Right cardiac atrium (tissue), 5 donors: ENCODE measurements at regions not wholly inside any gene's neighbourhood (a gene's known extent, or its start where the extent isn't known, plus 50 kb on each side); places are given as distances from the start of the nearest gene placed in this dataset.
"Not testable (repeated sequence)": the region's sequence is repeated elsewhere in the genome, so short reads cannot be mapped to it uniquely, and the experiment has no call there.

ENCODE experiments used
- ATAC-seq, 2 donors: fragments of 200-7000 bp; cut with Tn5 transposase; one replicate each; pipeline versions ENCODE4 v1.8.0 to v1.9.1; 2020; ENCODE audit warnings: moderate library complexity in 2 of 2, mild to moderate bottlenecking in 1 of 2
- DNase-seq, 3 donors: peaks; one replicate each; pipeline ENCODE4 v3.0.0-alpha.2; 2020
- H3K27ac ChIP-seq: one replicate; pipeline ENCODE4 v1.5.1; 2013; ENCODE audit warnings: mild to moderate bottlenecking, low read length, control low read depth, moderate library complexity
- H3K27me3 ChIP-seq: one replicate; pipeline ENCODE4 v1.6.1; 2013; ENCODE audit not compliant: control insufficient read depth, insufficient read depth
- H3K4me1 ChIP-seq: one replicate; pipeline ENCODE4 v1.6.1; 2013; ENCODE audit warnings: low read length; ENCODE audit not compliant: control insufficient read depth, insufficient read depth
- H3K4me3 ChIP-seq: one replicate; pipeline ENCODE4 v1.5.1; 2013; ENCODE audit warnings: low read length, control low read depth
- H3K9me3 ChIP-seq: one replicate; pipeline ENCODE4 v1.6.1; 2013; ENCODE audit warnings: low read length; ENCODE audit not compliant: control insufficient read depth
- WGBS: extraction: QIAGEN DNeasy Blood & Tissue Kit; methylation state at CpG from one replicate; pipeline ENCODE4 v1.1.7; 2013; 5-methylcytosine and 5-hydroxymethylcytosine counted together
- intact Hi-C, 4 donors: fragments of 100-400 bp; cut with DNase I; formaldehyde crosslinking; loops; one replicate each; pipeline versions ENCODE4 v1.11.0 to v1.14.0; 2022 to 2023
- donor health status: healthy with polysubstance abuse.
- donor health status: DM: no; HTN: yes; CAD: no.
- donor health status: DM: no; HTN: no; CAD: no.
- donor health status: DM: no; HTN: yes; CAD: no; lungs with severe emphysema.
- donor health status: DM: yes; HTN: yes; CAD: no.

DNA sequence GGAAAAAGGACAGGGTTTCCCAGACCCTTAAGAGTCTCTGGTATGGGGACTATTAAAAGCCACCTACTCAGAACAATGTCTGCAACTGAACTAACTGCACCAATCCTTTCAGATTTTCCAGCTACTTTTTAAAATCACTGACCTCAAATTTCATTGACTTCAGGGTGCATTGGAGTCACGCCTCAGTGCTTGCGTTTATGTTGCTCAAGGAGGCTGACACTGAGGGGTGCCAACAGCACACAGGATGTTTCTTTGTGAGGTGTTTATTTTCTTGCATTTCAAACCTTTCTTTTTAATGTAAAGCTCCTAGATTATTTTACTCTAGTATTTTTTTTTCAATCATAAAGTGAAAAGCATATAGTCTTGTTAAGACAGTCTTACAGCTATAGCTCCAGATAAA lies 402.0 kb upstream of the SLC35B3 start:
- no peak overlapping the region for H3K27ac ChIP-seq
- no peak overlapping the region for H3K4me3 ChIP-seq
- no peaks in the 10 kb centered on the region for H3K4me1 ChIP-seq
- DNase-seq: no peak
- intact Hi-C loops: no loop called here
- WGBS: 68% methylated on average over 2 of the region's 2 CpGs
- ATAC-seq: no peak
- no peaks in the 10 kb centered on the region for H3K27me3 ChIP-seq
- H3K9me3 ChIP-seq: no peaks in the 10 kb centered on the region

DNA sequence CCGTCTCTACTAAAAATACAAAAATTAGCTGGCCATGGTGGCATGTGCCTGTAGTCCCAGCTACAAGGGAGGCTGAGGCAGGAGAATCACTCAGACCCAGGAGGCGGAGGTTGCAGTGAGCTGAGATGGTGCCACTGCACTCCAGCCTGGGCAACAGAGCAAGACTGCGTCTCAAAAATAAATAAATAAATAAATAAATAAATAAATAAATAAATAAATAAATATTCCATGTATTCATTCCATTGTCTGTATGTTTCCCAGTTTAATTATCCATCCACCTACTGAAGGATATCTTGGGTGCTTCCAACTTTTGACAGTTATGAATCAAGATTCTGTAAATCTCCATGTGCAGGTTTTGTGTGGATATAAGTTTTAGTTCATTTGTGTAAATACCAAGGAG lies 397.4 kb upstream of the SLC35B3 start:
- WGBS: 92% methylated on average over 3 of the region's 3 CpGs
- ATAC-seq, H3K9me3 ChIP-seq, DNase-seq, H3K4me3 ChIP-seq, H3K4me1 ChIP-seq, intact Hi-C loops, H3K27me3 ChIP-seq, H3K27ac ChIP-seq: not testable (repeated sequence)

DNA sequence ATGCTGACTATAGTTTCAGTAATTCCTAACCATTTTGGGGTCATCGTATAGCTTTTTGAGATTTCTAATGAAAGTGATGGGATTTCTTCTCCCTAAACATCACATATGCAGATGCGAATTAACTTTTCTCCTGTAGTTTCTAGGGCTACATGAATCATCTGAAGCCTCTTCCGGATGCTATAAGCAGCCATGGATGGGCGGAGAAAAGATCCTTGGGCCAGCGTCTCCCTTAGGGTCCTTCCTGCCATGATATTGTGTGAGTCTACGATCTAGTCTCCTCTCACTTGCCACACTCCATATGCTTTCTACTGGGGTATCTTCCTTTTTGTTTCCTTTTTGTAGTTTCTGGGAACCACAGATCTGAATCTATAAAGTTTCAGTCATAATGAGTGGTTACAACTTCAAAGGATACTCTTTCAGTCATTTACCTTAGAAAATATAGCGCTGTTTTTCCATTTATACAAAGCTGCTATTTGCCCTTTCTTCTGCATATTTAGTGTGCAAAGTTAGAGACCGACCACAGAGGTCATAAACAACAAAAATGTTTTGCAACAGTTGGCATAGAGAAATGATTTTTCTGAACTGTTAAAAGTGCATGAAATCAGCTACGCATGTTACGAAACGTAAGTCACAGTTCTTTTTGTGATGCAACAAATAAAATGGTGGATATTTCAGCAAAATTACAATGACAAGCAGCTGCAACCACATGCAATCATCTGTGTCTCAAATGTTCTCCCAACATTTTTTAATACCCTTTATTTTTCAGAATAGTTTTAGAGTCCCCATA lies 396.2 kb upstream of the SLC35B3 start:
- no peak overlapping the region for H3K4me3 ChIP-seq
- 83% methylated on average over 11 of the region's 11 CpGs for WGBS
- no peaks in the 10 kb centered on the region for H3K27me3 ChIP-seq
- no peak for ATAC-seq
- no peaks in the 10 kb centered on the region for H3K4me1 ChIP-seq
- intact Hi-C loops: no loop called here
- DNase-seq: no peak
- no peak overlapping the region for H3K27ac ChIP-seq
- H3K9me3 ChIP-seq: no peaks in the 10 kb centered on the region

DNA sequence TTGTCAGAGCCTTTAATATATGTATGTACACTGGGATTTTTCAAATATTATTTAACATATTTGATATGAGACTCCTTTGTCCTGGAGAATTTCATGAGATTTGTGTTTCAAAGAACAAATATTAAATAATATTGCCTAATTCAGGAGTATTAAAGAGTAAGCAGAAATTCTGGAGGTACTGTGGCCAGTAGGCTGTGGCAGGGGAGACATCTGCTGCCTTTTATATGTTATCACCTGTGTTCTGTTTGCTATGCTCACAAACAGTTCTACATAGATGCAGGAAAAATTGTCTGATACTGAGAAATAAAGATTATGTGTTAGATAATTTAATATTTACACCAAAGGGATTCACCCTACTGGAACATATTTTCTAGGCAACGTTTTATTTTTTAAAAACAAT lies 395.4 kb upstream of the SLC35B3 start:
- no peak for DNase-seq
- intact Hi-C loops: no loop called here

DNA sequence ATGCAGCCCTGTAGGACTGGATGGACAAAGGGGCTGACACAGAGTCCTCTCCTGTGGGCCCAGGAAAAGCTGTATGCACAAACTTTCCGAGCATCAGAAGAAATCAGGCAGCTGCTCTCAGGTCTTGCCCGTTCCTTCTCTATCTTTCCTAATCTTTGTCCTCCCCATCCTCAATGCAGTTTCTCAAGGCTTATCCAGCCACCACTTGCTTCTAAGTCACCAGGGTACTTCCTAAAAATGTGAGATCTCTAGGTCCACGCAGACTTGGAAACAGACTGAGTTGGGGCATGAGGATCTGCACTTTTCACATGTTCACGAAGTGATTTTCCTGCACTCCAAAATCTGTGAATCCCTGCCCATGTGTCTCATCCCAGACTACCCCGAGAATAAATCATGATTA lies 394.5 kb upstream of the SLC35B3 start:
- ATAC-seq (no peak), DNase-seq (no peak)
- Histone ChIP-seq H3K27ac (no peak overlapping the region), H3K4me1 (no peaks in the 10 kb centered on the region), H3K9me3 (no peaks in the 10 kb centered on the region), H3K27me3 (no peaks in the 10 kb centered on the region), H3K4me3 (no peak overlapping the region)
- WGBS: 68% methylated on average over 5 of the region's 5 CpGs
- intact Hi-C loops: no loop called here

More for the DNA sequence above, 395.4 kb upstream of the SLC35B3 start:
- Histone ChIP-seq H3K9me3 (no peaks in the 10 kb centered on the region), H3K4me3 (no peak overlapping the region), H3K27ac (no peak overlapping the region), H3K4me1 (no peaks in the 10 kb centered on the region), H3K27me3 (no peaks in the 10 kb centered on the region)
- ATAC-seq: no peak
- 51% methylated on average over 1 of the region's 1 CpG for WGBS

DNA sequence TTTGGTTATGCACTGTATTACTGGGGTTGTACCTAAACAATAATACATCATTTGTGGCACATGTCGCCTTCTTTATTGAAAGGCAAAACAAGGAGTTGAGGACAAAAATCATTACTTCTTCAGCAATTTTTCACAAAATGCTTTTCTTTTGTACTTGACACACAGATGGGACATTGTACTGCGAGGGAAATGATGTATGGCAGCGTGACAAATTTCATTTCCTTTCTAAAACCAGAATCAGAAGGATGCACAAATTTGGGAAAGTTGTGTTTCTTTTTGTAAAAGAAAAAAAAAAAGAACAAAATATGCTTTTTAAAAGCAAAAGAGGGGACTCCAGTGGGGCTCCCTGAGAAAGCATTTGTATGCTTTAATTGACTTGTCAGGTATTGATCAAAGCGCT lies 394.0 kb upstream of the SLC35B3 start:
- Histone ChIP-seq H3K9me3 (no peaks in the 10 kb centered on the region), H3K27ac (no peak overlapping the region), H3K4me1 (no peaks in the 10 kb centered on the region), H3K27me3 (no peaks in the 10 kb centered on the region), H3K4me3 (no peak overlapping the region)
- intact Hi-C loops: no loop called here
- no peak for DNase-seq
- 70% methylated on average over 4 of the region's 4 CpGs for WGBS
- no peak for ATAC-seq

GRCh38 chr6:8828376-8828775 lies 393.0 kb upstream of the SLC35B3 start:
- Histone ChIP-seq H3K27me3 (no peaks in the 10 kb centered on the region), H3K4me3 (no peak overlapping the region), H3K9me3 (no peaks in the 10 kb centered on the region), H3K4me1 (no peaks in the 10 kb centered on the region), H3K27ac (no peak overlapping the region)
- 95% methylated on average over 4 of the region's 4 CpGs for WGBS
- intact Hi-C loops: no loop called here
- no peak for DNase-seq
- no peak for ATAC-seq

GRCh38 chr6:8825726-8826125 lies 390.4 kb upstream of the SLC35B3 start:
- intact Hi-C loops: no loop called here
- H3K9me3 ChIP-seq: no peaks in the 10 kb centered on the region
- DNase-seq: no peak
- ATAC-seq: no peak
- no peak overlapping the region for H3K4me3 ChIP-seq
- H3K27me3 ChIP-seq: no peaks in the 10 kb centered on the region
- no peak overlapping the region for H3K27ac ChIP-seq
- no peaks in the 10 kb centered on the region for H3K4me1 ChIP-seq

DNA sequence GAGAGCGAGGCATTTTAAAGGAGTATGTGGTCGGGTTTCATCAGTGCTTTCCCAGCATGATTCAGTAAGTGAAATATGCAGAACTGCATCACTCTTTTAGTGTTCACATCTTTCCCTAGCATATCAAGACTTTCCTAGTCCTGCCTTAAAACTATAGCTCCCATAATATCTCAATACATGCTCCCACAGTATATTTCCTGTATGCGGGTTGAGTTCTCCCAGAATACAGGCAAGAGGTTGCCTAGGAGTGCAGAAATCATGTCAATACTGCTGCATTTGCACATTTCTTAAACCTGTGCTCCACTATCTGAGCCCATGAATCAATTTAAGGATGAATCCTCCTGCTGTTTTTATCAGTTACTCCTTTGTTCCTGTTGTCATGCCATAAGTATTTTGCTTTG lies 386.6 kb upstream of the SLC35B3 start:
- no peaks in the 10 kb centered on the region for H3K27me3 ChIP-seq
- H3K4me1 ChIP-seq: no peaks in the 10 kb centered on the region
- no peak overlapping the region for H3K4me3 ChIP-seq
- no peak for DNase-seq
- 67% methylated on average over 3 of the region's 3 CpGs for WGBS
- ATAC-seq: no peak
- H3K27ac ChIP-seq: no peak overlapping the region
- H3K9me3 ChIP-seq: no peaks in the 10 kb centered on the region
- intact Hi-C loops: no loop called here

DNA sequence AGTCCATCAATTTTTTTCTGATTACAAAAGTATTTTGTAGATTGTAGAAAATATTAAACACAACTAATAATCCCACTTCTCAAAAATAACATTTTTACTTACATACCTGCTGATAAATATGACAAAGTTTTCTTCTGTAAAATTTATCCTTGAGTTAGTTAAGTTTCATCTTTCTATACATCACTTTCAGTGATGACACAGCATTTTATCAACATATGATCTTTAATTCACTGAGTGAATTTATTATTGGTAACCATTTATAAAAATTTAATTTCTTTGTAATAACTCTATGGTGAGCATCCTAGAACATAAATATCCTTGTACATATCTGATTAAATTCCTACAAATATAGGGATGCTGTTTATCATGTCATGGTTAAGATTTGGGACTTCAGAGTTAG lies 385.0 kb upstream of the SLC35B3 start:
- DNase-seq (no peak), ATAC-seq (no peak)
- Histone ChIP-seq H3K4me3 (no peak overlapping the region), H3K27me3 (no peaks in the 10 kb centered on the region), H3K27ac (no peak overlapping the region), H3K9me3 (no peaks in the 10 kb centered on the region), H3K4me1 (no peaks in the 10 kb centered on the region)
- intact Hi-C loops: no loop called here

- Histone ChIP-seq H3K27me3 (no peaks in the 10 kb centered on the region), H3K27ac (no peak overlapping the region), H3K4me3 (no peak overlapping the region), H3K9me3 (no peaks in the 10 kb centered on the region), H3K4me1 (no peaks in the 10 kb centered on the region)
- intact Hi-C loops: no loop called here
- 66% methylated on average over 5 of the region's 5 CpGs for WGBS
- DNase-seq: no peak
- no peak for ATAC-seq
Measured at GRCh38 chr6:8819446-8819845, 384.1 kb upstream of the SLC35B3 start.

GRCh38 chr6:8814440-8815000 lies 379.2 kb upstream of the SLC35B3 start:
- DNase-seq (no peak), ATAC-seq (no peak)
- H3K4me3 ChIP-seq: no peak overlapping the region
- intact Hi-C loops: no loop called here
- H3K9me3 ChIP-seq: no peaks in the 10 kb centered on the region
- WGBS: 53% methylated on average over 1 of the region's 1 CpG
- H3K27me3 ChIP-seq: no peaks in the 10 kb centered on the region
- H3K4me1 ChIP-seq: no peaks in the 10 kb centered on the region
- no peak overlapping the region for H3K27ac ChIP-seq
